ENCODE measurements at regions not wholly inside any gene's neighbourhood (a gene's known extent, or its start where the extent isn't known, plus 50 kb on each side); places are given as distances from the start of the nearest gene placed in this dataset.

GRCh38 chr2:138124521-138124920 lies 160.2 kb downstream of the HNMT start:
- intact Hi-C loops (cut with micrococcal nuclease; ENCODE audit: unreplicated experiment), result no loop called here
- TF ChIP-seq EZH2 (IDR thresholded peaks at IDR 0.05; ENCODE audit: low read depth) (no peak), CTCF (conservative IDR thresholded peaks at IDR 0.05) (no peak)

GRCh38 chr2:138125306-138126288 lies 161.3 kb downstream of the HNMT start:
- TF ChIP-seq CTCF (conservative IDR thresholded peaks at IDR 0.05) (no peak), EZH2 (IDR thresholded peaks at IDR 0.05; ENCODE audit: low read depth) (no peak)
- Histone ChIP-seq H3K4me1 (replicated peaks; ENCODE audit: insufficient read depth) (peaks cover 14% of the 10 kb centered on the region; the same call in 1 of the 2 replicates), H3K4me3 (no peak overlapping the region), H4K20me1 (ENCODE audit: insufficient read depth) (no peaks in the 10 kb centered on the region), H3K9me3 (ENCODE audit: insufficient read depth, low read depth) (no peaks in the 10 kb centered on the region), H3K79me2 (ENCODE audit: low read depth) (no peaks in the 10 kb centered on the region), H3K27ac (no peak overlapping the region), H3K36me3 (ENCODE audit: low read depth) (no peaks in the 10 kb centered on the region), H3K4me2 (no peak overlapping the region), H2AFZ (no peak overlapping the region), H3F3A (ENCODE audit: insufficient read depth, low read depth) (peaks cover 12% of the 10 kb centered on the region; the same call in 1 of the 2 replicates), H3K27me3 (ENCODE audit: insufficient read depth, low read depth) (no peaks in the 10 kb centered on the region), H3K9me2 (ENCODE audit: insufficient read depth) (no peaks in the 10 kb centered on the region)
- no TSS peak for BruUV-seq (replicated peaks)
- CTCF ChIA-PET, result no interaction called here
- POLR2A ChIA-PET (ENCODE audit: unreplicated experiment), result no interaction called here
- DNase-seq, result no peak
- intact Hi-C loops (cut with micrococcal nuclease; ENCODE audit: unreplicated experiment), result no loop called here

More at GRCh38 chr2:138124521-138124920, 160.2 kb downstream of the HNMT start:
- CTCF ChIA-PET, result no interaction called here
- DNase-seq, result no peak
- Histone ChIP-seq H3F3A (ENCODE audit: insufficient read depth, low read depth) (peaks cover 12% of the 10 kb centered on the region; the same call in 1 of the 2 replicates), H2AFZ (no peak overlapping the region), H3K27ac (no peak overlapping the region), H3K4me2 (no peak overlapping the region), H3K4me1 (replicated peaks; ENCODE audit: insufficient read depth) (peaks cover 14% of the 10 kb centered on the region; the same call in 1 of the 2 replicates), H3K9me3 (ENCODE audit: insufficient read depth, low read depth) (no peaks in the 10 kb centered on the region), H3K4me3 (no peak overlapping the region), H4K20me1 (ENCODE audit: insufficient read depth) (no peaks in the 10 kb centered on the region), H3K79me2 (ENCODE audit: low read depth) (no peaks in the 10 kb centered on the region), H3K36me3 (ENCODE audit: low read depth) (no peaks in the 10 kb centered on the region), H3K9me2 (ENCODE audit: insufficient read depth) (no peaks in the 10 kb centered on the region), H3K27me3 (ENCODE audit: insufficient read depth, low read depth) (no peaks in the 10 kb centered on the region)
- POLR2A ChIA-PET (ENCODE audit: unreplicated experiment), result no interaction called here
- BruUV-seq (replicated peaks), result no TSS peak

GRCh38 chr2:138132108-138132507 lies 167.8 kb downstream of the HNMT start:
- no peaks in the 10 kb centered on the region for H3K9me3 ChIP-seq (ENCODE audit: insufficient read depth, low read depth)
- CTCF ChIA-PET, result no interaction called here
- no peaks in the 10 kb centered on the region for H3K9me2 ChIP-seq (ENCODE audit: insufficient read depth)
- H3K4me1 ChIP-seq (replicated peaks; ENCODE audit: insufficient read depth), result no peaks in the 10 kb centered on the region
- H2AFZ ChIP-seq, result no peak overlapping the region
- H4K20me1 ChIP-seq (ENCODE audit: insufficient read depth), result no peaks in the 10 kb centered on the region
- intact Hi-C loops (cut with micrococcal nuclease; ENCODE audit: unreplicated experiment), result no loop called here
- DNase-seq, result no peak
- BruUV-seq (replicated peaks), result no TSS peak
- H3K27ac ChIP-seq, result no peak overlapping the region
- POLR2A ChIA-PET (ENCODE audit: unreplicated experiment), result no interaction called here
- no peak overlapping the region for H3K4me2 ChIP-seq
- H3K36me3 ChIP-seq (ENCODE audit: low read depth), result no peaks in the 10 kb centered on the region
- H3F3A ChIP-seq (ENCODE audit: insufficient read depth, low read depth), result no peaks in the 10 kb centered on the region
- no peak overlapping the region for H3K4me3 ChIP-seq
- no peak for TF ChIP-seq EZH2 (IDR thresholded peaks at IDR 0.05; ENCODE audit: low read depth)
- no peak for TF ChIP-seq CTCF (conservative IDR thresholded peaks at IDR 0.05)
- no peaks in the 10 kb centered on the region for H3K27me3 ChIP-seq (ENCODE audit: insufficient read depth, low read depth)
- H3K79me2 ChIP-seq (ENCODE audit: low read depth), result no peaks in the 10 kb centered on the region
